ENCODE measurements at regions not wholly inside any gene's neighbourhood (a gene's known extent, or its start where the extent isn't known, plus 50 kb on each side); places are given as distances from the start of the nearest gene placed in this dataset.
"Not testable (repeated sequence)": the region's sequence is repeated elsewhere in the genome, so short reads cannot be mapped to it uniquely, and the experiment has no call there.

DNA sequence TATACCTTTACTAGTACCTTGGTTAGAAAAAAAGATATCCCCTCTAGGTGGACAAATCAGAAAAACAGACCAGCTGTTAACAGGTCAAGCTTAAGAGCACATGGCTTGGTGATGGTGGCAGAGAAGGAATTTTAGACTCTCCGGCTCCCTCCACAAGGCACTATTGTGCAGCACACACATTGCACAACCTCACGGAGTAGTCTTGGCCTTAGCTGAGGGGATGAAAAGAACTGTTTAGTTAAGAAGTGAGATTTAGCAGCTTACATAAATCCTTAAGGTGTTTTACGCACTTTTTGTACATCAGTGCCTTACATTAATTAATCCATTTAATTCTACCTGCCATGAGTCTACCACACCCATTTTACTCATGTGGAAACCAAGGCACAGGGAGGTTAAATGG, 71.2 kb upstream of the BDP1 start:
- not testable (repeated sequence) for TF ChIP-seq ZFX (IDR thresholded peaks at IDR 0.05; ENCODE audit: borderline replicate concordance)
- TF ChIP-seq, protein P1, sequence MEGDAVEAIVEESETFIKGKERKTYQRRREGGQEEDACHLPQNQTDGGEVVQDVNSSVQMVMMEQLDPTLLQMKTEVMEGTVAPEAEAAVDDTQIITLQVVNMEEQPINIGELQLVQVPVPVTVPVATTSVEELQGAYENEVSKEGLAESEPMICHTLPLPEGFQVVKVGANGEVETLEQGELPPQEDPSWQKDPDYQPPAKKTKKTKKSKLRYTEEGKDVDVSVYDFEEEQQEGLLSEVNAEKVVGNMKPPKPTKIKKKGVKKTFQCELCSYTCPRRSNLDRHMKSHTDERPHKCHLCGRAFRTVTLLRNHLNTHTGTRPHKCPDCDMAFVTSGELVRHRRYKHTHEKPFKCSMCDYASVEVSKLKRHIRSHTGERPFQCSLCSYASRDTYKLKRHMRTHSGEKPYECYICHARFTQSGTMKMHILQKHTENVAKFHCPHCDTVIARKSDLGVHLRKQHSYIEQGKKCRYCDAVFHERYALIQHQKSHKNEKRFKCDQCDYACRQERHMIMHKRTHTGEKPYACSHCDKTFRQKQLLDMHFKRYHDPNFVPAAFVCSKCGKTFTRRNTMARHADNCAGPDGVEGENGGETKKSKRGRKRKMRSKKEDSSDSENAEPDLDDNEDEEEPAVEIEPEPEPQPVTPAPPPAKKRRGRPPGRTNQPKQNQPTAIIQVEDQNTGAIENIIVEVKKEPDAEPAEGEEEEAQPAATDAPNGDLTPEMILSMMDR (IDR thresholded peaks at IDR 0.05), result not testable (repeated sequence)

Data from 22Rv1 (cell line).